Glutamatergic neuron (in vitro differentiated cells): ENCODE measurements at regions not wholly inside any gene's neighbourhood (a gene's known extent, or its start where the extent isn't known, plus 50 kb on each side); places are given as distances from the start of the nearest gene placed in this dataset.

ENCODE experiments used
- DNase-seq: peaks from one replicate; pipeline ENCODE4 v3.0.0; 2022
- H3K27ac Mint-ChIP-seq: one replicate; pipeline ENCODE4 v1.8.0; 2020; ENCODE audit warnings: mild to moderate bottlenecking, mixed read lengths, inconsistent platforms; ENCODE audit not compliant: unreplicated experiment
- H3K27me3 Mint-ChIP-seq: one replicate; pipeline ENCODE4 v1.8.0; 2020; ENCODE audit warnings: mild to moderate bottlenecking, moderate library complexity, mixed read lengths, inconsistent platforms; ENCODE audit not compliant: unreplicated experiment
- H3K36me3 Mint-ChIP-seq: one replicate; pipeline ENCODE4 v1.8.0; 2020; ENCODE audit warnings: mild to moderate bottlenecking, mixed read lengths, inconsistent platforms; ENCODE audit not compliant: unreplicated experiment
- H3K4me1 Mint-ChIP-seq: one replicate; pipeline ENCODE4 v1.8.0; 2020; ENCODE audit warnings: mild to moderate bottlenecking, low read depth, mixed read lengths, inconsistent platforms; ENCODE audit not compliant: unreplicated experiment
- H3K4me3 Mint-ChIP-seq: one replicate; pipeline ENCODE4 v1.8.0; 2020; ENCODE audit warnings: mild to moderate bottlenecking, mixed read lengths, inconsistent platforms; ENCODE audit not compliant: unreplicated experiment
- H3K9me3 Mint-ChIP-seq: one replicate; pipeline ENCODE4 v1.8.0; 2020; ENCODE audit warnings: mild to moderate bottlenecking, moderate library complexity, mixed read lengths, inconsistent platforms; ENCODE audit not compliant: unreplicated experiment
- TF ChIP-seq, protein P1 (sequence below): fragments of 200-600 bp; sonication (generic); IDR thresholded peaks from one replicate; pipeline ENCODE4 v1.5.0; 2021; ENCODE audit not compliant: partially characterized antibody, unreplicated experiment

DNA sequence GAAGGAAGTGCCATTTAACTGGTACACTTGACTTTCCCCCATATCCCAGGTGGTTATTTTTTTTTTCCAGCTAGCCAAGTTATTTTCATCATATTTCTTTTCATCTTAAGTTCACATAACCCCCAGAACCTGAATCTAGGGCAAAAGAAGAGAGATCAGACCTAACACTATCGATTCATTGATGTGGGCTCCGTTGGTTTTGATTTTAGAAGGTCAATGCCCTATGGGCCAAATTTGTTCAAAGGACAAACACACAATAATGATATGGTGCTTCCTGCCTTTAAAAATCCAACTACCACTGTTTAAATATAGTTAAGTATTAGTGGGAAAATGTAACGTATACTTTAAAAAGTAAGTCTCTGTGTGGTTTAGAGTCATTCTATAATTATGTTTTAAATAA, 665.7 kb downstream of the ZNF674 start:
- Mint-ChIP-seq H3K9me3 (no peaks in the 10 kb centered on the region), H3K4me3 (no peak overlapping the region), H3K27me3 (no peaks in the 10 kb centered on the region), H3K36me3 (no peaks in the 10 kb centered on the region), H3K4me1 (no peaks in the 10 kb centered on the region), H3K27ac (no peak overlapping the region)
- TF ChIP-seq, protein P1, sequence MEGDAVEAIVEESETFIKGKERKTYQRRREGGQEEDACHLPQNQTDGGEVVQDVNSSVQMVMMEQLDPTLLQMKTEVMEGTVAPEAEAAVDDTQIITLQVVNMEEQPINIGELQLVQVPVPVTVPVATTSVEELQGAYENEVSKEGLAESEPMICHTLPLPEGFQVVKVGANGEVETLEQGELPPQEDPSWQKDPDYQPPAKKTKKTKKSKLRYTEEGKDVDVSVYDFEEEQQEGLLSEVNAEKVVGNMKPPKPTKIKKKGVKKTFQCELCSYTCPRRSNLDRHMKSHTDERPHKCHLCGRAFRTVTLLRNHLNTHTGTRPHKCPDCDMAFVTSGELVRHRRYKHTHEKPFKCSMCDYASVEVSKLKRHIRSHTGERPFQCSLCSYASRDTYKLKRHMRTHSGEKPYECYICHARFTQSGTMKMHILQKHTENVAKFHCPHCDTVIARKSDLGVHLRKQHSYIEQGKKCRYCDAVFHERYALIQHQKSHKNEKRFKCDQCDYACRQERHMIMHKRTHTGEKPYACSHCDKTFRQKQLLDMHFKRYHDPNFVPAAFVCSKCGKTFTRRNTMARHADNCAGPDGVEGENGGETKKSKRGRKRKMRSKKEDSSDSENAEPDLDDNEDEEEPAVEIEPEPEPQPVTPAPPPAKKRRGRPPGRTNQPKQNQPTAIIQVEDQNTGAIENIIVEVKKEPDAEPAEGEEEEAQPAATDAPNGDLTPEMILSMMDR = no peak
- no peak for DNase-seq

DNA sequence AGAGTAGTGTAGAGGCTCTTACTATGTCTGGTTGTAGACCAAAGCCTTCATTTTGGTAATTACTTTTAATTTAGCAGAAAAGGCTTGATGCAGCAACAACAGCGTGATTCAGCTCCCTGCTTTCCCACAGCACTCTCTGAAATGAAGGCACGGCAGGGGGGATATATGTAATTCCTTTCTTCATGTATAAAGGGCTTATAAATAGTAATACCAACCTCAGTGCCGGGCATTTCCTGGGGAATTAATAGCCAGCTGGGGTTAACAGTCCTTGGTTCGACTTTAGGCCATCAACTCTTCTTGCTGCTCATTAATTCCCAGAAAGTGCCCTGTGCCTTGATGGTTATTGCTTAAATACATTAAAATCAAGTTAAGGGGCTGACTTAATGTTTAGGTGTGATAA, 669.0 kb downstream of the ZNF674 start:
- no peaks in the 10 kb centered on the region for H3K27me3 Mint-ChIP-seq
- DNase-seq = no peak
- H3K4me3 Mint-ChIP-seq = no peak overlapping the region
- H3K36me3 Mint-ChIP-seq = no peaks in the 10 kb centered on the region
- no peak overlapping the region for H3K27ac Mint-ChIP-seq
- TF ChIP-seq, protein P1 = no peak
- H3K9me3 Mint-ChIP-seq = no peaks in the 10 kb centered on the region
- H3K4me1 Mint-ChIP-seq = no peaks in the 10 kb centered on the region

DNA sequence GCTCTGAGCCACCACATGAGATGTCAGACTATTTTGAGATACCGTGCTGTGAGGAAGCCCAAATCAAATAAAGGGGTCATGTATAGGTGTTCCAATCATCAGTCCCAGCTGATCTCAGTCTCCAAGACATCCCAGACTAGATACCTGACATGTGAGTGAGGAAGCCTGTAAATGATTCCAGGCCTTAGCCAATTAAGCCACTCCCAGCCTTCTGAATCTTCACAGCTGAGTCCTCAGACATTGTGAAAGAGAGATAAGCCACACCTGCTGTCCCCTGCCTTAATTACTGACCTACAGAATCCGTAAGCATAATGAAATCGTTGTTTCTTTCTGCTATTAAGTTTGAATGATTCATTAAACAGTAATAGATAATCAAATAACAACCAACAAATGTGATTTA, 671.4 kb downstream of the ZNF674 start:
- Mint-ChIP-seq H3K27me3 (no peaks in the 10 kb centered on the region), H3K4me3 (no peak overlapping the region), H3K27ac (no peak overlapping the region)

DNA sequence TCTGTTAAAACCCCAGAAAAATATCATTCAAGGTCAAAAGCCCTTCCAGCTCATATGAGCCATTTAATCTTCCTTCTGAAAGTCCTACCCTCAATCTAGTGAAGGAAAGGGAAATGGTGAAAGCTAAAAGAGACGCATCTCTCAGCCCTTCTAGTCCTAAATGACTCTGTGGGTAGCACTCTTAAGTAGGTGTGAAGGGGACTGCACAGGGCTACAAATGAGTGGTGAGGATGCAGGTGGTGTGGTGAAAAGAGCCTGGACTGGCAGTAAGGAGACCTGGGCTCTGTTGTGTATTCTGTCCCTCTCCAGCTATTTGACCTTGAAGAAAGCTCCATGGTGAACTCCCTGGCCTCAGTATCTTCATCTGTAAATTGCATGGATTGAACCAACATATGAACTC, 671.8 kb upstream of the DIPK2B start:
- H3K9me3 Mint-ChIP-seq = no peaks in the 10 kb centered on the region

More for the DNA sequence above, 671.4 kb downstream of the ZNF674 start:
- Mint-ChIP-seq H3K36me3 (no peaks in the 10 kb centered on the region), H3K4me1 (no peaks in the 10 kb centered on the region), H3K9me3 (no peaks in the 10 kb centered on the region)
- TF ChIP-seq, protein P1 = no peak
- no peak for DNase-seq

DNA sequence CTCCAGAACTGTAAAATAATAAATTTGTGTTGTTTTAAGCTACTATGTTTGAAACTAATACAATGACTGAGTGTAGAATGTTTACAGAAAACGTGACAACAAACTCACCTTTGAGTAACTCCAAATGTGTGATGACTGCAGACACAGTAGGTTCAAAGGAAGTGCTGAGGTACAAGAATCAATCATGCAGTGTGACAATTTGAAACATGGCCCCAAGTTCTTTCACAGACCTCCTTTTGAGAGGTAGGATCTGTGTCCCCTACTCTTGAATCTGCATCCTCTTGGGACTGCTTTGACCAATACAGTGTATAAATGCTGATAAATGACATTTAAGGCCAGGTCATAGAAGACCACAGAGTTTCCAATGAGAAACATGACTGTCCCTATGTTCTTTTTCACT, 667.7 kb upstream of the DIPK2B start:
- no peak for DNase-seq
- TF ChIP-seq, protein P1 = no peak
- H3K36me3 Mint-ChIP-seq = no peaks in the 10 kb centered on the region
- H3K4me3 Mint-ChIP-seq = no peak overlapping the region
- peaks cover 1% of the 10 kb centered on the region for H3K9me3 Mint-ChIP-seq
- no peaks in the 10 kb centered on the region for H3K4me1 Mint-ChIP-seq
- H3K27me3 Mint-ChIP-seq = no peaks in the 10 kb centered on the region
- no peak overlapping the region for H3K27ac Mint-ChIP-seq

More for the DNA sequence above, 671.8 kb upstream of the DIPK2B start:
- DNase-seq = no peak
- no peak overlapping the region for H3K27ac Mint-ChIP-seq
- H3K36me3 Mint-ChIP-seq = no peaks in the 10 kb centered on the region
- H3K27me3 Mint-ChIP-seq = no peaks in the 10 kb centered on the region
- H3K4me3 Mint-ChIP-seq = no peak overlapping the region
- TF ChIP-seq, protein P1 = no peak
- H3K4me1 Mint-ChIP-seq = no peaks in the 10 kb centered on the region
